SK-N-SH (cell line): ENCODE measurements at regions not wholly inside any gene's neighbourhood (a gene's known extent, or its start where the extent isn't known, plus 50 kb on each side); places are given as distances from the start of the nearest gene placed in this dataset.

ENCODE experiments used
- CTCF ChIA-PET: fragments of 300-600, 350-600 bp; formaldehyde crosslinking; extraction: SDS; loops from one replicate; lab custom pipeline; 2021; lab: Yijun Ruan, JAX
- POLR2A ChIA-PET: fragments of 350-600 bp; sonication (Branson Sonifier 250); formaldehyde crosslinking; extraction: SDS; loops from one replicate; lab custom pipeline; 2020; ENCODE audit warnings: antibody characterized with exemption, inconsistent platforms; lab: Yijun Ruan, JAX
- DNase-seq: peaks from one replicate; pipeline ENCODE4 v3.0.0; 2012
- H2AFZ ChIP-seq: fragments of 200-600 bp; sonication (generic); 2 replicates; pipeline ENCODE4 v1.8.1; 2016; ENCODE audit warnings: antibody characterized with exemption, mild to moderate bottlenecking, low read depth
- H3F3A ChIP-seq: fragments of 200-600 bp; sonication (generic); replicated peaks from 2 replicates; pipeline ENCODE3; 2016; ENCODE audit warnings: antibody characterized with exemption, mild to moderate bottlenecking; ENCODE audit not compliant: insufficient read depth
- H3K27ac ChIP-seq, 2 experiments: fragments of 200-500 bp in 1 of 2; fragments of 200-600 bp in 1 of 2; sonication (Bioruptor generic) in 1 of 2; sonication (generic), shearing (Covaris generic) in 1 of 2; 2 replicates each; pipeline versions ENCODE4 v1.5.1 to v1.6.1; 2014 to 2016; ENCODE audit warnings: low read depth in 2 of 2, inconsistent platforms in 1 of 2, low read length in 1 of 2, mild to moderate bottlenecking in 1 of 2, mixed read lengths in 1 of 2
- H3K27me3 ChIP-seq: fragments of 200-600 bp; sonication (generic), shearing (Covaris generic); 2 replicates; pipeline ENCODE4 v1.6.1; 2016; ENCODE audit warnings: mixed run types; ENCODE audit not compliant: insufficient read depth
- H3K36me3 ChIP-seq, 2 experiments: fragments of 200-500 bp in 1 of 2; fragments of 200-600 bp in 1 of 2; sonication (Bioruptor generic) in 1 of 2; sonication (generic) in 1 of 2; replicated peaks in 1 of 2; 2 replicates each; pipeline versions ENCODE3 to v1.5.1; 2014 to 2016; ENCODE audit warnings: low read length in 1 of 2, mild to moderate bottlenecking in 1 of 2; ENCODE audit not compliant: insufficient read depth in 2 of 2, control insufficient read depth in 1 of 2
- H3K4me1 ChIP-seq, 2 experiments: fragments of 200-500 bp in 1 of 2; fragments of 200-600 bp in 1 of 2; sonication (Bioruptor generic) in 1 of 2; sonication (generic), shearing (Covaris generic) in 1 of 2; 2 replicates each; pipeline versions ENCODE4 v1.5.1 to v1.6.1; 2014 to 2016; ENCODE audit warnings: low read depth in 1 of 2, low read length in 1 of 2, mixed run types in 1 of 2; ENCODE audit not compliant: insufficient read depth in 2 of 2, control insufficient read depth in 1 of 2
- H3K4me2 ChIP-seq: fragments of 200-600 bp; sonication (generic), shearing (Covaris generic); 2 replicates; pipeline ENCODE4 v1.6.1; 2017; ENCODE audit warnings: mixed run types
- H3K4me3 ChIP-seq, 2 experiments: fragments of 200-500 bp in 1 of 2; fragments of 200-600 bp in 1 of 2; sonication (Bioruptor generic) in 1 of 2; sonication (generic), shearing (Covaris generic) in 1 of 2; 2 replicates each; pipeline versions ENCODE4 v1.5.1 to v1.8.1; 2014 to 2016; ENCODE audit warnings: low read depth in 2 of 2, inconsistent platforms in 1 of 2, low read length in 1 of 2, mild to moderate bottlenecking in 1 of 2, mixed read lengths in 1 of 2, moderate library complexity in 1 of 2
- H3K79me2 ChIP-seq: fragments of 200-600 bp; sonication (generic); 2 replicates; pipeline ENCODE4 v1.8.1; 2017; ENCODE audit warnings: mild to moderate bottlenecking; ENCODE audit not compliant: insufficient read depth
- H3K9ac ChIP-seq: fragments of 200-600 bp; sonication (generic); 2 replicates; pipeline ENCODE4 v1.6.1; 2017; ENCODE audit warnings: mixed run types
- H3K9me2 ChIP-seq: fragments of 200-600 bp; sonication (generic); 2 replicates; pipeline ENCODE4 v1.6.1; 2017; ENCODE audit warnings: mixed run types
- H3K9me3 ChIP-seq: fragments of 200-600 bp; sonication (generic); 2 replicates; pipeline ENCODE4 v1.6.1; 2017; ENCODE audit warnings: mixed run types, mild to moderate bottlenecking, moderate library complexity
- H4K20me1 ChIP-seq: fragments of 200-600 bp; sonication (generic); 2 replicates; pipeline ENCODE4 v1.6.1; 2017; ENCODE audit warnings: mild to moderate bottlenecking, mixed run types; ENCODE audit not compliant: insufficient read depth
- NFIC ChIP-seq: IDR thresholded peaks from 2 replicates; pipeline ENCODE4 v1.4.0; 2012; ENCODE audit warnings: borderline replicate concordance
- RAD21 ChIP-seq: IDR thresholded peaks from 2 replicates; pipeline ENCODE4 v1.6.1; 2012; ENCODE audit warnings: mild to moderate bottlenecking, low read length
- RCOR1 ChIP-seq: fragments of 150-350 bp; IDR thresholded peaks from 2 replicates; pipeline ENCODE4 v1.6.1; 2017; ENCODE audit warnings: antibody characterized with exemption, low read length
- REST ChIP-seq: IDR thresholded peaks from 2 replicates; pipeline ENCODE4 v1.6.1; 2012; ENCODE audit warnings: mild to moderate bottlenecking, low read depth, low read length, moderate library complexity
- RXRA ChIP-seq: IDR thresholded peaks from 2 replicates; pipeline ENCODE4 v1.4.0; 2012; ENCODE audit warnings: low read depth, mild to moderate bottlenecking, borderline replicate concordance
- SIN3A ChIP-seq: IDR thresholded peaks from 2 replicates; pipeline ENCODE4 v1.6.1; 2012; ENCODE audit warnings: low read depth, mild to moderate bottlenecking, low read length, moderate library complexity, borderline replicate concordance
- SMC3 ChIP-seq: IDR thresholded peaks from 2 replicates; pipeline ENCODE4 v1.6.1; 2012; ENCODE audit warnings: low read depth, low read length, improper control_type of control experiment
- TCF12 ChIP-seq: IDR thresholded peaks from 2 replicates; pipeline ENCODE4 v1.4.0; 2012
- TEAD4 ChIP-seq: IDR thresholded peaks from 2 replicates; pipeline ENCODE4 v1.4.0; 2012; ENCODE audit warnings: mild to moderate bottlenecking, borderline replicate concordance; ENCODE audit not compliant: insufficient read depth
- WGBS: methylation state at CpG from one replicate; pipeline ENCODE4 v1.1.6; 2017; ENCODE audit warnings: low lambda C conversion rate; 5-methylcytosine and 5-hydroxymethylcytosine counted together

GRCh38 chr1:198912046-198912445, 273.2 kb downstream of the PTPRC start:
- no peak for DNase-seq
- H3K9me2 ChIP-seq = no peaks in the 10 kb centered on the region
- ChIA-PET POLR2A (no interaction called here), CTCF (no interaction called here)
- no peak overlapping the region for H3K4me2 ChIP-seq
- H3K4me3 ChIP-seq = no peak overlapping the region
- H3K9me3 ChIP-seq = no peaks in the 10 kb centered on the region
- no peak overlapping the region for H3K27ac ChIP-seq
- 85% methylated on average over 1 of the region's 1 CpG for WGBS
- peaks cover 0 to 19% of the 10 kb centered on the region in 2 experiments for H3K36me3 ChIP-seq
- TF ChIP-seq RAD21 (no peak), REST (no peak), TEAD4 (no peak), RXRA (no peak), NFIC (no peak), SIN3A (no peak), TCF12 (no peak)
- peaks cover 51% of the 10 kb centered on the region for H3K79me2 ChIP-seq
- H4K20me1 ChIP-seq = no peaks in the 10 kb centered on the region
- H2AFZ ChIP-seq = no peak overlapping the region
- H3K4me1 ChIP-seq = peaks cover 16 to 30% of the 10 kb centered on the region in 2 experiments; a peak in 3 of 4 replicates
- H3K27me3 ChIP-seq = no peaks in the 10 kb centered on the region
- H3F3A ChIP-seq = peaks cover 10% of the 10 kb centered on the region
- no peak overlapping the region for H3K9ac ChIP-seq

DNA sequence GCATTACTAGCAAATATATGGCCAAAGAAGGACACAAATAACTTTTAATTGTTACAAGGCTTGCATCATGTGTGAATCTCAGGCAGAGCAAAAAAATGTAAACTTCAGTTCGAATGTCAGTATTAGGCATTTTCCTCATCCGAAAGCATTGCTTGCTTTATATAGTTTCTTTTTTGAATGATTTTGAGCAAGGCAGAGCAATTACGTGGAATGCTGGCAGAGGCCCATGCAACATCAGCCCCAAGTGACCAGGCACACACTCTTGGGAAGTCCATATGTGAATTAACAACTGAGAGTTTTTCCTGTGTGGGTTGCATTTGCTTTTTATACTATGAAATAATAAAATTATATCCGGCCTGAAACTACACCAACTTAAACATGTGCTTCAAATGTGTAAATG, 274.8 kb downstream of the PTPRC start:
- CTCF ChIA-PET = interaction anchor here (0.7 kb wide), 1 partner anchor 330 kb away, joined by 3 read pairs; no protein-coding TSS in a partner anchor
- H4K20me1 ChIP-seq = no peaks in the 10 kb centered on the region
- no peak for TF ChIP-seq RCOR1
- TF ChIP-seq SMC3 = no peak
- TF ChIP-seq, all 33 proteins: peak for 0
- H3K36me3 ChIP-seq = peaks cover 0 to 20% of the 10 kb centered on the region in 2 experiments
- peaks cover 47% of the 10 kb centered on the region for H3K79me2 ChIP-seq
- no peak overlapping the region for H2AFZ ChIP-seq
- WGBS = 95% methylated on average over 4 of the region's 4 CpGs
- H3K27me3 ChIP-seq = no peaks in the 10 kb centered on the region
- H3K4me1 ChIP-seq = peaks cover 18 to 30% of the 10 kb centered on the region in 2 experiments; a peak in 3 of 4 replicates
- H3F3A ChIP-seq = peaks cover 12% of the 10 kb centered on the region
- no peak overlapping the region; a peak in 1 of 4 replicates for H3K27ac ChIP-seq
- H3K9me2 ChIP-seq = no peaks in the 10 kb centered on the region
- no peaks in the 10 kb centered on the region for H3K9me3 ChIP-seq
- no peak for DNase-seq
- H3K4me3 ChIP-seq = no peak overlapping the region
- no peak overlapping the region for H3K4me2 ChIP-seq
- POLR2A ChIA-PET = no interaction called here
- H3K9ac ChIP-seq = no peak overlapping the region
